ENCODE measurements at regions not wholly inside any gene's neighbourhood (a gene's known extent, or its start where the extent isn't known, plus 50 kb on each side); places are given as distances from the start of the nearest gene placed in this dataset.

DNA sequence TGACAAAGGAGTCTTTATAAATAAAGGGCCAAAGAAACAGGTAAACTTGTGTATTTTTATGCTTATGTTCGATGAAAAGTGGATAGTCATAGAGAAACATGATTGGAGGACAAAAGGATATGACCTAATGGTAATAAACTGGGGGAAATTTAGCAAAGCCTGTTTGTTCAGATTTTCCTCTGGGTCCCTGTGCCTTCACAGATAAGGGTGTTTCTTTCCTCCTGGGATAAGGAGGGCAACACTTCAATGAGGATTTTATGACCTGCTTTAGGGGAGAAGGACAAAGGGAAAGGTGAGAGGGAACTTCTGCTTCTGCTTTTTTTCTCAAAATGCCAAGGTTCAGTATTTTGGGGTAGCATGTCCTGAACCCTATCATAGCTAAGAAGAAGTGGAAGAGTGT is 531.3 kb upstream of the ALCAM start:
- H3K36me3 ChIP-seq = no peaks in the 10 kb centered on the region
- ATAC-seq = no peak
- intact Hi-C loops (cut with DNase I) = no loop called here
- H3K9me3 ChIP-seq = no peaks in the 10 kb centered on the region
- no peak for TF ChIP-seq CTCF (IDR thresholded peaks at IDR 0.05)
- H3K4me1 ChIP-seq = no peaks in the 10 kb centered on the region
- DNase-seq = no peak
- no peak overlapping the region for H3K27ac ChIP-seq
- H3K27me3 ChIP-seq = no peaks in the 10 kb centered on the region
- H3K4me3 ChIP-seq = no peak overlapping the region

DNA sequence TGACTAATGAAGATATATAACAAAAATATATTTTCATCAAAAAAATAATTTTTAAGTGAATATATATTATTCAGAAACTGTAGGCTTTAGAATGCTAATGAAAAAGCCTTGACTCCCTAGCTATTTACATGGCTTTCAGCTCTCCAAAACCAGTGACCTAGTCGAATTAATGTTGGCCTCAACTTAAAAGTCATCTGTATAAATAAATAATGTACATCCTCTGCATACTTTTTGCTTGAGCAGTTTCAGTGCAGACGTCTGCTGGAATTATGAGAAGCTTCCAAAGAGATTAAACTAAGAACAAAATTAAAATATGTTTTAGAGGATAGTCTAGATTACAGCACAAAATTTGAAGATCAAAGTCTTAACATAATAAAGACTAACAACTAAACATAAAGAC is 520.4 kb upstream of the ALCAM start:
- DNase-seq = no peak
- no peak for ATAC-seq
- no peaks in the 10 kb centered on the region for H3K36me3 ChIP-seq
- no peaks in the 10 kb centered on the region for H3K9me3 ChIP-seq
- intact Hi-C loops (cut with DNase I) = no loop called here
- no peak overlapping the region for H3K27ac ChIP-seq
- no peaks in the 10 kb centered on the region for H3K4me1 ChIP-seq
- no peak overlapping the region for H3K4me3 ChIP-seq
- no peaks in the 10 kb centered on the region for H3K27me3 ChIP-seq
- TF ChIP-seq CTCF (IDR thresholded peaks at IDR 0.05) = no peak

DNA sequence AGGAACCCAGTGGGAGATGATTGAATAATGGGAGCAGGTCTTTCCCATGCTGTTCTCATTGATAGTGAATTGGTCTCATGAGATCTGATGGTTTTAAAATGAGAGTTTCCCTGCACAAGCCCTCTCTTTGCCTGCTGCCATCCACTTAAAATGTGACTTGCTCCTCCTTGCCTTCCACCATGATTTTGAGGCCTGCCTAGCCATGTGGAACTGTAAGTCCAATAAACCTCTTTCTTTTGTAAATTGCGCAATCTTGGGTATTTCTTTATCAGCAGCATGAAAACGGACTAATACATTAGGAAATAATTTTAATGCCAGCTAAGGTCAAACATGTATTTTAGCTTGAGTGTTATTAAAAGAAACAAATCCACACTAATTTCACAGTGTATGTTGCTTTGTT is 517.6 kb upstream of the ALCAM start:
- ATAC-seq = no peak
- H3K4me3 ChIP-seq = no peak overlapping the region
- intact Hi-C loops (cut with DNase I) = no loop called here
- H3K27ac ChIP-seq = no peak overlapping the region
- no peaks in the 10 kb centered on the region for H3K9me3 ChIP-seq
- no peaks in the 10 kb centered on the region for H3K27me3 ChIP-seq
- TF ChIP-seq CTCF (IDR thresholded peaks at IDR 0.05) = no peak
- no peak for DNase-seq
- H3K36me3 ChIP-seq = no peaks in the 10 kb centered on the region
- H3K4me1 ChIP-seq = no peaks in the 10 kb centered on the region

DNA sequence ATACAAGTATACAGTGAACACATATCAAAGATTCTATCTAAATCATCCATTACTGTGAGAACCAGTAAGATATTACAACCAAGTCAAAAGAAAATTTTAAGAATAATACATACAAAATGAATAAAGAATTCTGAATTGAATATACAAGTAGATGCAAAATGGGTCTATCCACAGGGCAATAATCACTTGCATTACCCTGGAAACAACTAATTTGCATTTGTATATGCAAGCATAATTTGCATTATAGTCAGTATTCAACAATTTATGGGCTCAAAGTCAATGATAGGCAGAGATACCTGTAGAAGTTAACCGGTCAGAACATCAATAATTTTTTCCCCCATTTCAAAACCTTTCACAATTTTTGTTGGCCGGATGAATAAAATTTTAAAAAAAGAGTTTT is 512.2 kb upstream of the ALCAM start:
- Histone ChIP-seq H3K27ac (no peak overlapping the region), H3K27me3 (no peaks in the 10 kb centered on the region), H3K4me3 (no peak overlapping the region), H3K36me3 (no peaks in the 10 kb centered on the region), H3K4me1 (no peaks in the 10 kb centered on the region), H3K9me3 (no peaks in the 10 kb centered on the region)
- TF ChIP-seq CTCF (IDR thresholded peaks at IDR 0.05) = no peak
- intact Hi-C loops (cut with DNase I) = no loop called here
- ATAC-seq (no peak), DNase-seq (no peak)

- intact Hi-C loops (cut with DNase I) = no loop called here
- H3K36me3 ChIP-seq = no peaks in the 10 kb centered on the region
- TF ChIP-seq CTCF (IDR thresholded peaks at IDR 0.05) = no peak
- no peaks in the 10 kb centered on the region for H3K27me3 ChIP-seq
- H3K4me3 ChIP-seq = no peak overlapping the region
- H3K27ac ChIP-seq = no peak overlapping the region
- no peaks in the 10 kb centered on the region for H3K9me3 ChIP-seq
- H3K4me1 ChIP-seq = no peaks in the 10 kb centered on the region
- ATAC-seq (no peak), DNase-seq (no peak)
Observed at GRCh38 chr3:104855702-104856101, 511.0 kb upstream of the ALCAM start.

- no peaks in the 10 kb centered on the region for H3K27me3 ChIP-seq
- no peak for DNase-seq
- H3K36me3 ChIP-seq = no peaks in the 10 kb centered on the region
- H3K9me3 ChIP-seq = no peaks in the 10 kb centered on the region
- no peaks in the 10 kb centered on the region for H3K4me1 ChIP-seq
- intact Hi-C loops (cut with DNase I) = no loop called here
- ATAC-seq = no peak
- no peak for TF ChIP-seq CTCF (IDR thresholded peaks at IDR 0.05)
- no peak overlapping the region for H3K27ac ChIP-seq
- no peak overlapping the region for H3K4me3 ChIP-seq
Observed at GRCh38 chr3:104856741-104857140, 510.0 kb upstream of the ALCAM start.

Measured in upper lobe of right lung (tissue), 1 donor.